SK-N-SH treated with all-trans-retinoic acid at 6 μM for 48 hours (cell line): ENCODE measurements at regions not wholly inside any gene's neighbourhood (a gene's known extent, or its start where the extent isn't known, plus 50 kb on each side); places are given as distances from the start of the nearest gene placed in this dataset.

Experiments used
- ESRRG ChIP-seq: fragments of 250-450 bp; sonication (Bioruptor Pico); IDR thresholded peaks from 2 replicates; pipeline ENCODE4 v1.6.1; 2021; ENCODE audit warnings: mild to moderate bottlenecking
- ZC3H10 ChIP-seq: fragments of 250-450 bp; sonication (Bioruptor Pico); IDR thresholded peaks from 2 replicates; pipeline ENCODE4 v1.5.1; 2021; ENCODE audit warnings: mild to moderate bottlenecking, moderate library complexity
- ZNF8 ChIP-seq: fragments of 450-650 bp; formaldehyde crosslinking; IDR thresholded peaks from 2 replicates; pipeline ENCODE4 v1.5.0; 2020; ENCODE audit warnings: mild to moderate bottlenecking, moderate library complexity

GRCh38 chr10:35751347-35751746 lies 109.3 kb upstream of the FZD8 start:
- TF ChIP-seq ZC3H10 (CRISPR knock-in tag) (no peak), ZNF8 (CRISPR knock-in tag) (no peak), ESRRG (CRISPR knock-in tag) (no peak)
